ENCODE measurements at regions not wholly inside any gene's neighbourhood (a gene's known extent, or its start where the extent isn't known, plus 50 kb on each side); places are given as distances from the start of the nearest gene placed in this dataset.

DNA sequence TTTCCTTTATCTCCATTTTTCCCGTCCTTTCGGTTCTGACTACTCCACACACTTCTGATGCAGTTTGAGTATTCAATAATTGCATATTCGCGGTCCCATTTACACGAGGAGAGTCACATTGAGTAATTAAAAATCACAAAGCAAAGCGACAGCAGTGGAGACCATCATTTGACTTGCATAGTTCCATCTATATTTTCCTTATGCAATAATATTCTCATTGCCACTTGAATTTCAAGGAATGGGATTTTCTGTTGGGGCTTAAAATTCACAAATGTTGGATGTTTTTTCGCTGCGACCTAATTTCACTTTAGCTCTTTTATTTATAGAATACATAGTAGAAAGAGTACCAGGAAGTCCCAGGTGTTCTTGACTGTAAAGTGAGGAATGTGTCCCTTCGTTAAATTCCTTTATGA is 186.8 kb downstream of the ZEB2 start:
- DNase-seq (ENCODE audit: low read depth), result no peak

GRCh38 chr2:144332356-144333142 is 187.4 kb downstream of the ZEB2 start:
- peak; percentile 93 for DNase-seq (ENCODE audit: low read depth)

DNA sequence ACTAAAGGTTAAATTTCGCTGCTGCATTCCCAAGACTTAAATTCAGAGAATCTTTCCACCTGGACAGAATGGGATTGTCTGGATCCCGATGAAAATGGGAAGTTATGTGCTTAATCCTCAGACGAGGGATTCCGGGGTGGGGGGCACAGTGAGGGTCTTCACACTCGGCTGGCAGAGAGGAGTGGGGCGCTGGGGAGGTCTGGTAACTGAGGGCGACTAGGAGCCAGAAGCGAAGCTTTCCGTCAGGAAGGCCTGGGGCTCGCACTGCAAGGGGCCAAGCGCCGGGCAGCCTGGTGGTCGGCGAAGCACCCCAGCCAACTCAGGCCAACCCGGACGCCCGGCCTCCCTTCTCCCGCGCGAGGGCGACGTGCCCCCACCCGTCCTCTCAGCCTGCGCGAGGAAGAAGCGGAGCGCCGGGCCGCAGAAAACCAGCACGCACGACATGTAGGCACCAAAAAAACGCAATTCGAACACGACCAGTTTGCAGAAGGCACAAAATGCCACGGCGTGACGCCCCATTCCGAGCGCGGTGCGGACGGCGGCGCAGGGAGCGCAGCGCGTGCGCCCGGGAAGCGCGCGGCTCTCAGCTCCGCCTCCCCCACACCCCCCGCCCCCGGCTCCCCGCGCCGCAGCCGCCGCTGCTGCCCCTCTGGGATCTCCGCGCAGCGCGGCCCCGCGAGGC is 188.1 kb downstream of the ZEB2 start:
- no peak for DNase-seq (ENCODE audit: low read depth)

- no peak for DNase-seq (ENCODE audit: low read depth)
These were observed 188.8 kb downstream of the ZEB2 start for GRCh38 chr2:144330951-144331673.

DNA sequence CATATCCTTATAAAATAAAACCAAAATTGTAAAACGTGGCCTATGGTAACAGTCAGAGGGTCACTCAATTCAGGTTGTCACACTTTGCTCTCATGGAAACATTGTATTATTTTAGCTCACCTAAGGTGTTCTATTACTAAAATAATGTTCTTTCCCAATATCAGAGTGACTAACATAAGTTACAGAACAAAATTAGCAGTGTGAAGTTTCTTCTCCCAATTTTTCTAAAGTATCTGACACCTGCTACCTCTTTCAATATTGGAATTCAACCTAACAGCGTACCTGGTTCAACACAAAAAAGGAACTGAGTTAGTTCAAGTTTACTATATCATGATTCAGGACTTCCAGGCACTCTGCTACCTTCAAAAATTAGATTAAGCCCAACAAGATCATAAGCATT is 190.4 kb downstream of the ZEB2 start:
- no peak for DNase-seq (ENCODE audit: low read depth)

GRCh38 chr2:144328938-144329337 is 191.0 kb downstream of the ZEB2 start:
- no peak for DNase-seq (ENCODE audit: low read depth)

DNA sequence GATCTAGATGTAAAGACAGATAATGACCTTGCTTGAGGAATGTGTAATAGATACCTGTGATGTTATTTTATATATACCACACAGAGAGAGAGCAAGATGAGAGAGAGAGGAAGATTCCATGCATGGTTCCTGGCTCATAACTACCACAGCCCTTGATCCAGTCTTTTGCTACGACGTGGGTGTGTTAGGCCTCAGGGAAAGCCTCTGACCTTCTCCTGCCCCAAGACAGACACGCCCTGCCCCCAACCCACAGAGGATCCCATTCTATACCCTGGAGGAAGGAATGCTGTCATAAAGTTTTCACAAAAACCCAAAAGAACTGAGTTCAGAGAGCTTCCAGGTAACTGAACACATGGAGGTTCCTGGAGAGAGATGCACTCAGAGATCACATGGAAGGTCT is 193.1 kb downstream of the ZEB2 start:
- DNase-seq (ENCODE audit: low read depth), result no peak

DNA sequence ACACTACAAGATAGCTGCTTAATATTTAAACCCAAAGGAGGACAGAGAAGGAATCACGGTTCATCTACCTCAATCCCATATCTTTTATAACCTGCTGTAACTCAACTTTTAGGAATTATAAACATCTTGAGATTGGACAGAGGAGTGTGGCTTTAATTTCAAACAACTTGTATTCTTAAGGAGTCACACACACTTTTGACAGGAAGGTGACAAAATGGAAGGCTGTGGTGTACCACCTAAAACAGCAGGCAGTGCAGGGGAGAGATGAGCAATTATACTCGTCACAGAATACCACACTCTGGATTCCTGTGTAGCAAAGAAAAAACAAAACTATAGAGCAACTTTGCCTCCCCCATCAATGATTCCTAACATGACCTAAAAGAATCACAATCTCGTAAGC is 194.8 kb downstream of the ZEB2 start:
- peak; percentile 25 for DNase-seq (ENCODE audit: low read depth)

GRCh38 chr2:144324446-144325045 is 195.4 kb downstream of the ZEB2 start:
- peak; percentile 10 for DNase-seq (ENCODE audit: low read depth)

GRCh38 chr2:144323946-144324345 is 196.0 kb downstream of the ZEB2 start:
- no peak for DNase-seq (ENCODE audit: low read depth)

- DNase-seq (ENCODE audit: low read depth), result no peak
These were observed 197.5 kb downstream of the ZEB2 start for GRCh38 chr2:144322379-144322778.

GRCh38 chr2:144320491-144320890 is 199.4 kb downstream of the ZEB2 start:
- DNase-seq (ENCODE audit: low read depth), result peak; percentile 21

DNA sequence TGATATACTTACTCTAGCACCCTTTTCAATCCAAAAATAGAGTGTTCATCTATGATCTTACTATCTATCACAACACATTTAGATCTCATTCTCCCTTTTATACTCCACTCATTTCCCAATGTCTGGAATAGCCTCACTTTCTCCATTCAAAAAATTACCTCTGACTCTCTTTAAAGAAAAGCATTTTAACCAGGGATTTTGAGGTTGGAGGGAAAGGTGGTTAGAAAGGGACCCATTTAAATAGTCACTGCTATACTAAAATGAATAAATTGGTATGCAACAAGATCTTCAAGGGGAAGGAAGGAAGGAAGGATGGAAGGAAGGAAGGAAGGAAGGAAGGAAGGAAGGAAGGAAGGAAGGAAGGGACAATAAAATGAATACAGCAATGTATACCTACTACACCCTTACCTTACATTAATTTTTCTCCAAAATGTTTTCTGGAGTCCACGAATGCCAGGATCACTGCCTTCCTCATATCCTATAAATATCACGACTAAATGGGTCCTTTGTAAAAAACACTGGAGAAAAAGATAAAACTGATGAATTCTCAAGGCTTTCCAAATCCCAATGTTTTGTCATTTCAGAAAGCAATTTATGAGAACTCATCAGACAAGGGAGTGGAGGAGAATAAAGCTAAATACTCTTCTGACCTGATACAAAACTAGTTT is 202.7 kb downstream of the ZEB2 start:
- no peak for DNase-seq (ENCODE audit: low read depth)

GRCh38 chr2:144310889-144311608 is 208.9 kb downstream of the ZEB2 start:
- DNase-seq (ENCODE audit: low read depth), result no peak

DNA sequence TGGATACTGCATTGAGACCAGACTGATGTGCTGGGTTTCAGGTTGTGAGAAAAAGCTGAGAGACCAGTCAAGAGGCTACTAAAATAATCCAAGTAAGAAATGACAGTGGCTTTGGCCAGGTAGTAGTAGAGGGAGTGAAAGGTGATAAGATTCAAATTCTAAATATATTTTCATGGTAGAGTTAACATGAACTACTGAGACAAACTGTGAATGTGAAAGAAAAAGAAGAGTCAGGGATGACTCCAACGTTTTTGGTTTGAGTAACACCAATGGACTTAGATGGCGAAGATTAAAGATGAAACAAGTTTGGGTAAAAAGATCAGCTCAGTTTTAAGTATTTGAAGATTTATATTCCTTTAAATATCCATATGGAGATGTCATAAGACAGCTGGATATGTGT is 209.4 kb downstream of the ZEB2 start:
- no peak for DNase-seq (ENCODE audit: low read depth)

DNA sequence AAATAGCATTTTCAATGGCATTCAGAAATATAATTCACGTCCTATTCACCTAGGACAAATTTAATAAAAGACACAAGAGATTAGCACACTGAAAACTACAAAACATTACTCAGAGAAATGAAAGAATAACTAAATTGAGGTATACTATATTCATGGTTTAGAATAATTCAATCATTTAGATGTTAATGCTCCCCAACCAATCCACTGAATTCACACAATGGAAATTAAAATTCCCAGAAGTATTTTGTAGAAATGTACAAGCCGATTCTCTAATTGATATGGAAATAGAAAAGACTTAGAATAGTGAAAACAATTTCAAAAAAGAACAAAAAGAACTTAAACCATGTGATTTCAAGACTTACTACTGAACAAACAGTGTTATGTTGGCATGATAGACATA is 212.2 kb downstream of the ZEB2 start:
- no peak for DNase-seq (ENCODE audit: low read depth)

DNA sequence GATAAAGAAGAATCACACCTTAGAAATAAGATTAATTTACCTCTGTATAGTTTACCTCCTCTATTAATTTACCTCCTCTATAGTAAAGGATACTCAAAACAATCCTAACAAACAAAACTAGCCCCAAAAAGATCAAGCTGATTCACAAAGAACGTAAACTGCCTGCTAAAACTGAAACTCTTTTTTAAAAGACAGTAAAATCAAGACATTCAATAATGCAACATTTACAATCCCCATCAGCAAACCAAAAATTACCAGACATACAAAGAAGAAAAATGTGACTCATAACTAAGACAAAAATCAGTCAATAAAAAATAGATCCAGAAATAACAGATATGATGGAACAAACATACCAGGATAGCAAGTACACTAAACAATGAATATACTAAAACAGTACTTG is 215.7 kb downstream of the ZEB2 start:
- DNase-seq (ENCODE audit: low read depth), result no peak

DNA sequence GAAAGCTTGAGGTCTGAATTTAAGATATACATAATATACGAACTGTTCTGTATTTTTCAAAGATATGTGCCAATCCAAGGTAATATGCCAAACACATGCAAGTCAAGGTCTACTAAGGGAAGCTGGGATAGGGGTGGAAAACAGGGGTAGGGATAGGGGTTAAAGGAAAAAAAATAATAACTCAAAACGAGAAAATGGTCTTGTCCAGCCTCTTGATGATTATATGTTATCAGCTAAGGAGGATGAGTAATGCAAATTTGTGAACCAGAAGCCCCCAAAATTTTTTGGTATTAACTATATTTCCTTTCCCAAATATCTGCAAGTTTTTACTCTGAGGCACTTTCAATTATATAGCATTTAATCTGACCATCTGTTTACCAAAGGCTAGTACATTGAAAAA is 219.3 kb downstream of the ZEB2 start:
- DNase-seq (ENCODE audit: low read depth), result no peak

DNA sequence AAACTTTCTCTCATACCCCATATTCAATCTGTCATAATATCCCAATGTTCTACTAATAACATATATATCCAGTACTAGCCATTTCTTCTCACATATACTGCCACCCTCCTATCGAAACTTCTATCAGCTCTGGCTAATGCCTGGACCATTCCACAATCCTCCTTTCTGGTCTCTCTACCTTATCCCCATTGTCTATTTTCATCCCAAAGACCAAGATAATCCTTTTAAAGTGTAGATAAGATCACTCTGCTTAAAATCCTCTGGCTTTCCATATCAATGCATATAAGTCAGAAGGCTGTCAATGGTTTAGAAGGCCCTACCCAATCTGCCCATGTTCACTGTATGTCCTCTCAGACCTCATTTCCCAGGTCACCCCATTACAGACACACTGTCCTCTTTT is 229.6 kb downstream of the ZEB2 start:
- no peak for DNase-seq (ENCODE audit: low read depth)

DNA sequence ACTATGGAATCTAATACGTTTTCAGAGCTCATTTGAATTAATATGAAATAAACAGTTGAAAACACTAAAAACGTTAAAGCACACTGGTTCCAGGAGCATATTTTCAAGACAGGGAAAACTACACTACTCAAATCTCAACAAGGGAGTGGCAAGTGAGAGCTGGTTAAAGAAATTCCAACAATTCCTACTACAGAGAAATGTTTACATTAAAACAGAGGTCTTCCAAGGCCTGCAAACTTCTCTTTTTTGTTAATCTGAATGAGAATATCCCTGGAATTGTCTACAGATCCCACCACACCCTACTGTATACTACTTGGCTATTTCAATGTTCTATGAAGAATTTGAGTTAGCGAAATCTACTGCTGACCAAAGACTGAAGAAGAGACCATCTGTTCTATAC is 231.5 kb downstream of the ZEB2 start:
- DNase-seq (ENCODE audit: low read depth), result no peak

DNA sequence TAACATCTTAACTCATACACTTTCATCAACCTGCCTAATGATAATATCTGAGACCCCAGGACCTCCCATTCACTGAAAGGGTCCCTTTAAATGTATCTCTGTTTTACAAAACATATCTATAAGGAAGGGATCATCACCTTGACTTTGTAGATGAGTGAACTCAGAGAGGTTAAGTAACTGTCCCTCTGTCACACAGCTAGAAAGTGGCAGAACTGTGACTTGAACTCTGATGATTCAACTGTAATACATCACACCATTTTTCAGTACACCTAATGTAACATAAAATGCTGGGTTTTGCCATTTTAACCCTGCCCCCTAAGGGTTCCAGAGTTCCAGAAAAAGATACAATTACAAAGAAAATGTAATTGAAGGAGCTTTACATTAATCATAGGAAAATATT is 234.6 kb downstream of the ZEB2 start:
- no peak for DNase-seq (ENCODE audit: low read depth)
